ENCODE measurements at regions not wholly inside any gene's neighbourhood (a gene's known extent, or its start where the extent isn't known, plus 50 kb on each side); places are given as distances from the start of the nearest gene placed in this dataset.

DNA sequence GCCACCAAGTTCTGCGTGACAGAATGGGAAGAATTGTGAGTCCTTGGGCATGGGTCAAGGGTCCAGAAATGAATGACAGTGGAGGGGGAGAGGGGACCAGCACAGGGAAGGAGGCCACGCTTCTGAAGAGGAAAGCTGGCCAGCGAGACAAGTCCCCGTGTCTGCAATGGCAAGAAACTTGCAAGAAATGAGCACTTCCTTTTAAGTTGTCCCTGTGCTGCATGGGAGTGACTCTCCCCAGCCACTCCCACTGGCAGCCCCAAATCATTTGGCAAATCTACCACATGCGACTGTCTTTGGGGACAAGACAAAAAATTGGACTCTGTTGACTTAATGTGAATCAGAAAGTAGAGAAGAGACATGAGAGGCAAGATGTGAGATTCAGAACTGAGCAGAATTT is 242.2 kb upstream of the RREB1 start:
- no peak for DNase-seq (ENCODE audit: low read depth)
- no peak overlapping the region for H3K4me3 ChIP-seq (ENCODE audit: low read length)
- no peak for TF ChIP-seq CTCF (conservative IDR thresholded peaks at IDR 0.05; ENCODE audit: low read length)

DNA sequence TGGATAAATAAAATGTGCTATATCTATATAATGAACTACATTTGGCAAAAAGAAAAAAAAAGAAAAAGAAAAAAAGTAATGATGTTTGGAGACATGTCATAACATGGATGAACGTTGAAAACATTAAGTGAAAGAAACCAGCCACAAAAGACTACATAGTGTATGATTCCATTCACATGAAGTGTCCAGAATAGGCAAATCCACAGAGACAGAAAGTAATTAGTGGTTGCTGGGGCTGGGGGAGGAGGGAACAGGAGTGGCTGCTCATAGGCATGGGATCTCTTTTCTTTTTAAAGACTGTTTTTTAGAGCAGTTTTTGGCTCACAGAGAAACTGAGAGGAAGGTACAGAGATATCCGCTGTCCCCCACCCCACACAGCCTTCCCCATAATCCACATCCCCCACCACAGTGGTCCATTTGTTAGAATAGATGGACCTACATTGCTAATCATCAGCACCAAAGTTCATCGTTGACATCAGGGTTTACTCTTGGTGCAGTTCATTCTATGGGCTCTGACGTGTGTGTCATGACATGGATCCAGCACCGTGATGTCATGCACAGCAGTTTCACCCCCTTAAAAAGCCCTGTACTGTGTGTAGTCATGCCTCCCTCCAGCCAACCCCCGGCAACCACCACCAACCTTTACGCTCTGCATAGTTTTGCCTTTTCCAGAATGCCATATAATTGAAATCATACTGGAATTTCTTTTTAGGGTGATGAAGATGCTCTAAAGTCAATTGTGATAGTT is 240.9 kb upstream of the RREB1 start:
- no peak for TF ChIP-seq CTCF (conservative IDR thresholded peaks at IDR 0.05; ENCODE audit: low read length)
- H3K4me3 ChIP-seq (ENCODE audit: low read length), result no peak overlapping the region
- no peak for DNase-seq (ENCODE audit: low read depth)

DNA sequence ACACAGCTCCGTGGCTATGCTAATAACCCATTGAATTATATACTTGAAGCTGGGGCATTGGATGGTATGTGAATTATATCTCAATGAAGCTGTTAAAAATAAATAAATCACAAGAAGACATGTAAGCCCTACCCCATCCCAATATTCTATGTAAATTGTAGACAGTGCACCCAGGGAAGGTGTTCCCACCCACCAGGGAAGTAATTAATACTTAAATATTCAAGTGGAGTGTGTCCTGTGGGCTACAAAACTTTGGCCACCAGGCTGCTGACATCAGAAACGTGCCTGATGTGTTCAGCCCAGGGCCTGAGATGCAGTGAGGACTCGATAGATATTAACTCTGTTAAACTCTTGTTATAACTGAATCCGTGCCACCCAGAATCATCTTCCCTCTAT is 240.4 kb upstream of the RREB1 start:
- no peak for DNase-seq (ENCODE audit: low read depth)
- TF ChIP-seq CTCF (conservative IDR thresholded peaks at IDR 0.05; ENCODE audit: low read length), result no peak
- no peak overlapping the region for H3K4me3 ChIP-seq (ENCODE audit: low read length)

GRCh38 chr6:6869094-6869493 is 238.7 kb upstream of the RREB1 start:
- H3K4me3 ChIP-seq (ENCODE audit: low read length), result no peak overlapping the region
- no peak for TF ChIP-seq CTCF (conservative IDR thresholded peaks at IDR 0.05; ENCODE audit: low read length)
- DNase-seq (ENCODE audit: low read depth), result no peak

- DNase-seq (ENCODE audit: low read depth), result no peak
- no peak for TF ChIP-seq CTCF (conservative IDR thresholded peaks at IDR 0.05; ENCODE audit: low read length)
- H3K4me3 ChIP-seq (ENCODE audit: low read length), result no peak overlapping the region
Observed at GRCh38 chr6:6870921-6871320, 236.8 kb upstream of the RREB1 start.

DNA sequence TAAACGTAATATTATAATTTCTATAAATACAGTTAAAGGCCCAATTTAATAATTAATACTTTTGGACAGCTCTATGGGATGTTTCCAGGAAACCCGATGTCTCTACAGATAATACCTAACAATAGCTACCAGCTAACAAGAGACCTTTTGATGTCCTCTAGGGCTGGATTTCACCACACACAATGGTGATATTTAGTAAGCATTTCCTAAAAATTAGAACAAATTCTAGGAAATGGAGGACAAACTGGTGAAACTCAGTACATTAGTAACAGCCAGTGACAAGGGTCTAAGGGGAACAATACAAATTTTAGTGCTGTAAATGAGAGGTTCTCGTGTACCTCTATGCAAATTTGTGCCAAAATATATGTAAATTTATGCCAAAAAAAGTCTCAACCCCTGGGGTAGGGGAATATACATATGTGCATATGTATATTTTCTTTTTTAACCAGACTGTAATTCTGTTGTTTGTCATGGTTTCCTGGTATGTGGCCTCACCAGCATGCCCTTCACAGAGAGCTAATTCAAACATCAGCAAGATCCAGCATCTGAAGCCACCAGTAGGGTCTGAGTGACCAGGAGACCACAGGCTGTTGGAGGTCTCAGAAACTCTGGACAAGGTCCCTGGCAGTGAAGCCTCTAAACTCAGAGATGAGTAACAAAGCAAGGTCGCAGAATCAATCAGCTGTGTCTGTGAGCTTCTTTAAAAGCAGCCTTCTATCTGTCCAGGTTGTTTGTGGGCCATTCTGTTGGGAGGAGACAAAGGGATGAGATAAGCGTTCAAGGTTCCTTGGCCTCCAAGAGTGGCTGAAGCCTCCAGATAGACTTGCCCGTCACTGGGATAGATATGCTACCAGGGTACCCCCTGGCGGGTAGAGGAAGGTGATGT is 235.1 kb upstream of the RREB1 start:
- TF ChIP-seq CTCF (conservative IDR thresholded peaks at IDR 0.05; ENCODE audit: low read length), result no peak
- no peak overlapping the region for H3K4me3 ChIP-seq (ENCODE audit: low read length)
- DNase-seq (ENCODE audit: low read depth), result no peak

DNA sequence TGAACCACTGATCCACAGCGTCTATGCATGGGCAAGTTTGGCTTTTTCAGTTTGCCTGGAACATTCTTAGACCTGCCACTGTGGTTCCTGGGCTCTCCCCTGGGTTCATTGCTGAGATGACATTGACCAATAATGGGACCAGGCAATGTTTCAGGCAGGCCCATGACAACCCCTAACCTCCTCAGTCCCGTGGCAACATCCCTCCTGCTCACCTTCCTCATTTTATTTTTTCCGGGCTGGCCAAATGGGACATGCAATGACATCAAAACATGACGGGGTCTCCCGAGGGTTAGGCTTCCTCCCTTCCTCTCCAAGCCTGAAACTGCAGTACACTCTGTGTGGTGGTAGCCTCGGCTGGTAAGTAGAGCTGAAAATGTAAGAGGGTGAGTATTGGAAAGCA is 234.0 kb upstream of the RREB1 start:
- no peak for DNase-seq (ENCODE audit: low read depth)
- no peak overlapping the region for H3K4me3 ChIP-seq (ENCODE audit: low read length)
- TF ChIP-seq CTCF (conservative IDR thresholded peaks at IDR 0.05; ENCODE audit: low read length), result no peak

Data from AG10803 (cell line).